ENCODE measurements at regions not wholly inside any gene's neighbourhood (a gene's known extent, or its start where the extent isn't known, plus 50 kb on each side); places are given as distances from the start of the nearest gene placed in this dataset.

DNA sequence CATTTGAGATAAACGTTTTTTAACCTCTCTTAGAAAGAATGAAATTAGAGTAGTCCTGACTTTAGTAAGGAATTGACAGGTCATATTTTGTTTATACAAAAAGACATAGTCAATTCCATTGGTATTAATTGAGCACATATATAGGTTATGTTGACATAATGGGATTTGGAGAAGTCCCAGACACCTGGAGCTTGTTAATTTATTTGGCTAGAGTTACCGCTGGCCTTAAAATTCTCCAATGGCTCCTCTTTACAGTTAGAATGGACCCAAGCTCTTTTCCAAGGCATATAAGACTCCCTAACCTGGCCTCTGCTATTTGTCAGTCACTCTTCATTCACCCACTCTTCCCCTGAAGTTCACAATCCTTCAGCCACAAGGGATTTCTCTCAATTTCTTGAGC lies 221.3 kb downstream of the CBLN4 start:
- no peak for DNase-seq (ENCODE audit: extremely low read depth, low read depth)

DNA sequence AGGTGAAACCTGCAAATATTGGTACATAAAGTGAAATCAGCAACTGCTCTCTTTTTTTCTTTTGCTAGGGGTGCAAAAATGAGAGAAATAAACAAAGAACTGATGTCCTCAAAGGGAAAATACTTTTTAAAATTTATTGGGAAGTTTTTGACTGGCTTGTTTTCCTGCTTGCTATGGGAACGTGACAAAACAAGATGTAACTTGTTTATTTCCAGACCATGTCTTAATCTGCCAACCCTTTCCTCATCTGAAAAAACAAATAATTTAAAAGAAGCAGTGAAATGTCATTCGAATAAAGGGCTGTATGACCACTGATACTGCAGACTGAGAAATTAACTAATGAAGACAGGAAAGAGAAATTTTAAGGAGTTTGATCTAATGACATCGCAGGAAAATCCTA lies 221.9 kb downstream of the CBLN4 start:
- DNase-seq (ENCODE audit: extremely low read depth, low read depth) = no peak

DNA sequence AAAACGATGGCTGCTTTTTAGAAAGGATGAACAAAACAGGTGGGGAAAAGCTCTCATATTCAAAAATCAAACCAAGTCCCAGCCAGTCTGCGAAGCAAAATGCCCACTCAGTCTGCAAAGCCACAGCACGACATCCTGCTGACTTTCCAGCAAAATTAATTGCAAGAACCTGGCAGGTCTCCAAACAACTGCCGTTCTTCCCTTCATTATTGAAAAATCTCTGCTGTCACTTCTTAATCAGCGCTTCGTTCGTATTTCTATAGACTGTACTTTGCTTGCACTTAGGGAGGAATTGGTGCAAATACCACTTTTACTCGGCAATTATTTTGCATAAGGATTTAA lies 222.4 kb downstream of the CBLN4 start:
- DNase-seq (ENCODE audit: extremely low read depth, low read depth) = no peak

DNA sequence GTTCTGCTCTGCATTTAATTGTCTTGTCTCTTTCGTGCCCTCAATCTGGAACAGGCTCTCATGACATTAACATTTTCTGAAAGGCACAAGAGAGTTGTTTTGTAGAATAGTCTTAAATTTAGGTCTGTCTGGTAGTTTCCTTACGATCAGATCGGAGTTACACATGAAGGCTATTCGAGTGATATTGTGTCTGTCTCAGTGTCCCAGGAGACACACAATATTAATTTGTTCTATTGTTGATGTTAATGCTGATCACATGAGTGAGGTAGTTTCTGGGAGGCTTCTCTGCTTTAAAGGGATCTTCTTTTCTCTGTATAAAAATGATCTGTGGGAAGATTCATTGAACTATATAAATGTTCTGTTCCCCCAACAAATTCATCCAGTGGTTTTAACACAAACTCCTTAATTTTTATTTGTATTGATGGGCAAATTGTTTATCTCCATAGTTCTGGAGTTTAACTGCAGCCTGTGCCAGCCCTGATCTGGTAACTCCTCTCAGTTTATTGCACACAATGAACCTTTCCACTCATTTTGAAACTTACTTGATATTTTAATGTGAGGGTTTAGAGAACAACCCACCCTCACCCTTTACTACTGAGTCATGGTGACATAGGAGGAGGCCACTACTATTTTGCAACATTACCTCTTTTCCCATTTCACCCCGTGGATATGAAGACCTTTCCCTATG lies 223.0 kb downstream of the CBLN4 start:
- no peak for DNase-seq (ENCODE audit: extremely low read depth, low read depth)

DNA sequence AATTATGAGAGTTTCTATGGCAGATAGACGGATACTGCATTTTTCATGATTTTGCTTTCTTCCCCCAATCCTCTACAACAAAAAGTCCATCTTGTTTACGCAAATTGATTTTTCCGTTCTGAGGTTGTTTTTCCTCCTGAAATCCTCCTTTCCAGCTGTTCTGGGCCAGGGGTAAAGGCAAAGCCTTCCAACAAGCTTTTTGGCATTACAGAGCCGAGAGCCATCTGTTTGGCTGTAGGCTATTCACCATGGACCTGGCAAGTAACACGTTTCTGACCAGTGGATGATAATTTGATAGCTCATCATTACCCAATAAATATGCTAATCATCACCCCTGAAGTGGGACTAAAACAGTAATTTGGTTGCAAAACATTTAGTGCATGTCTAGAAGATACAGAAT lies 226.5 kb downstream of the CBLN4 start:
- no peak for DNase-seq (ENCODE audit: extremely low read depth, low read depth)

DNA sequence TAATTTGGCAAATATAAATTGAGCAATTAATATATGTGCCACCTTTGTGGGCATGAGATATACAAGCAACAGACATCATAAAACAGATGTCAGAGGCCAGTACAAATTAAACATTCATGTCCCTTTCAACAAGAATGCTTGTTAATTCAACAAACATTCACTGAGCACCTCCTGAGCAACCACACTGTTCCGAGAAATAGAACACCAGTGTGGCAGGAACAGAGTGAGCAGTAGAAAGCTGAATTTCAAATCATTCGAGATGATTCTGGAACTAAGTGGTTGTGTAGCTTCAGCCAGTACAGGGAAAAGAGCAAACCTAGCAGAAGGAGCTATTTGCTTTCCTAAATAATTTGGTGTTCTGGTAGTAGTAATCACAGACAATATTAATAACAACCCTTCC lies 227.7 kb downstream of the CBLN4 start:
- DNase-seq (ENCODE audit: extremely low read depth, low read depth) = no peak

DNA sequence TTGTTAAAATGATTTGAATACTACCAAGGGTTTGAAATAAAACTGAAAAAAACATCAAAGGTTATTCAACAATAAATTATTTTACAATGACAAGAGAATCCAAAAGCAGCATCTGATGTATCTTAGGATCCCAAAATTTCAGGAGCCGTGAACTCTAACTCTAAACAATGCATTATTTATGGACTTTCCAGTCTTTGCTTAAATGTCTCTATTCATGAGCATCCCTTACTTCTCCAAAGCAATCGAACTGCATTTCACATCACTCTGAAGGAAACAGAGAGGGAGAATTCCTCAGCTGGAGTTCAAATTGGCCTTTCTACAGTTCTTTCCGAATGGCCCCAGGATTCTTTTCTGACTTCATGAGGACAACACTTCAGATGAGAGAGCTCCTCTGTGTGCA lies 229.1 kb downstream of the CBLN4 start:
- DNase-seq (ENCODE audit: extremely low read depth, low read depth) = no peak

DNA sequence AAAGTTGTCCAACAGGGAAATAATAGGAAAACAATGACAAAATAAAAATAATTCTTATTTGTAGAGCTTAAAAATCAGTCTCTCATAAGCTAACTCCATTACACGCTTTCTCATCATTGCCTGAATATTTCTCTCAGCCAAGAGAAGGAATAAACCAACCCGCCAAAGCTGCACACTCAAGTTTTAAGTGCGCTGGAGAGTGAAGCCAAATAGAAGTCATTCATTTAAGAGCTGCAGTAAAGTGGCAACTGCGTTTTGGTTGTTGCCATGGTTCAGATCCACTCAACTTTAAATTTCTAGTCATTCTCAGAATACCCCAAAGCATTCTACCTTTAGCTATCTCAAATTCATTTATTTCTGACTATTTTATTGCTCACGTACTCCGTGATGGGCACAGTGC lies 230.7 kb downstream of the CBLN4 start:
- DNase-seq (ENCODE audit: extremely low read depth, low read depth) = no peak

DNA sequence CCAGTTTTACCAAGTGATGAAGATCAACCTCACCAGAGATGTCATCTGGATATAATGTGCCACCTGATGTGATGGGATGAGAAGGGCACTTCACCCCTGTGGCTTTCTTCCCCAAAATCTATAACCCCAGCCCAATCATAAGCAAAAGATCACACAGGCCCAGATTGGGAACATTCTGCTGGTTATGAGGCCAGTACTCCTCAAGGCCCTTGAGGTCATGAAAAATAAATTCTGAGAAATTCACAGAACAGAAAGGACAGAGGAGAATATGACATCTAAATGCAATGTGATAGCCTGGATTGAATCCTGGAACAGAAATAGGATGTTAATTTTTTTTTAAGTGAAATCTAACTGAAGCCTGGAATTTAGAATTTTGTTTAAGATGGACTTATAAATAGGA lies 243.5 kb downstream of the CBLN4 start:
- no peak for DNase-seq (ENCODE audit: extremely low read depth, low read depth)

DNA sequence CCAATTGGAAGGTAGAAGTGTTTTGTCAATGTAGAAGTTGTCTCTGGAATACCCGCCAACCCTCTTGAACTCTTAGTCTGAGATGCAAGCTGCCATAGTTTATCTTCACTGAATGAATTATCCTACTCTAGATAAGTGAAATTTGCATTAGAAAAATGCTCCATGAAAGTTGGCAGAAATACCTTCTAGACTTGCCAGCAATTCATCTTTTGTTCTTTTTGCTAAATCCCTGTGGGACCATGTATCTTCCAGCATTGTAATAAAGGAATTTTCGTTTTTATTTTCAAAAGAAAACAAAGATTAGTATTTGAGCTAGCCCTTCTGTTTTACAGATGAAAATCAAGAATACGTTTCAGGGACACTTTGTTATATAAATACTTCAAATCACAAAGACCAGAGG lies 244.2 kb downstream of the CBLN4 start:
- DNase-seq (ENCODE audit: extremely low read depth, low read depth) = no peak

DNA sequence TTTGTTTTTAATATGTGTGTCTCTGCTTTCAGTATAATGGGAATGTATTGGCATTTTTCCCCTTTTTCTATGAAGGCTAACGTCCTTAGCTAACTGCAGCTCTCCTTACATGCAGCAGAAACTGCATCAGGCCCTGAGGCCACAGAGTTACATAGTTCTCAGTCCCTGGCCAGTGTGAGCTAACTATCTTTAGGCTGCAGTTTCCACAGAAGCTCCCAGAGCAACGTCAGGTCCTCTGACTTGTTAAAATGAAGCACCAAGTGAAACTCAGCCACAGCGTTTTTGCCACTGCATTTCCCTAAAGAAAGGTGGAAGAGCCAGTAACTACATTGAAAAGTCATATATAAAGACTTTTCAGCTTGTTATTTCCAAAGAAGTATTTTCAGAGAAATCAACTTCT lies 244.7 kb downstream of the CBLN4 start:
- no peak for DNase-seq (ENCODE audit: extremely low read depth, low read depth)

DNA sequence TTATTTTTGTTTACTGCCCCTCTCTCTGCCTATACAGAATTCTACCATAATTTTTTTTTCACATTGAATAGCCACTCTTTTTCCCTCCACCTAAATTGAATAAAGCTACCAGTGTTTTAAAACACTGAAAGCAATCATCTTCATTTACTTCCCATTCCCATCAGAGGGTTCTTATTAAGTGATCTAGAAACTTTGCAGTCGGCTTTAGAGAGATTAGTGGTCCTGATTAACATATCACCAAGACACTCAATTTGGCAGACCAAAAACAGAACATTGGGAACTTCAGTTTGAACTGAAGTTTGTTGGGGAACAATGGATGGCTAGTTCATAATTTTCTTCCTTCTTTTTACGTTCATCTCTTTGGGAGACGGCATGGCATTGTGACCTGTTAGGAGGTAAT lies 249.5 kb downstream of the CBLN4 start:
- DNase-seq (ENCODE audit: extremely low read depth, low read depth) = no peak

DNA sequence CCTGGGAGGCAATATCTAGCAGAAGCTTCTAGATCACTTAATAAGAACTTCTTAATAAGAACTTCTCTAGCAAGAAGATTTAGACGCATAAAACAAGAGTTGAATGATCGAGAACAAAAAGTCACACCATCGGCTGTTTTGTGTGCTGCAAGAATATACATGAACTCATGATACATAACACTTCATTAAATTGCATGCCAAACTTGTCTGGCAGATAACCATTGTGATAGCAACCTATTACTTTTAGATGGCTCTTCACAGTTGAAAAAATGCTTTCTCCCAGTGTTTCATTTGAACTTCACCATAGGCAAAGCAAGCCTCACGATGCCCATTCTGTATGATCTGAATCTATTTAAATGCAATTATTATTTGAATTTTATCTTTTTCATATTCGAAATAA lies 249.9 kb downstream of the CBLN4 start:
- no peak for DNase-seq (ENCODE audit: extremely low read depth, low read depth)

DNA sequence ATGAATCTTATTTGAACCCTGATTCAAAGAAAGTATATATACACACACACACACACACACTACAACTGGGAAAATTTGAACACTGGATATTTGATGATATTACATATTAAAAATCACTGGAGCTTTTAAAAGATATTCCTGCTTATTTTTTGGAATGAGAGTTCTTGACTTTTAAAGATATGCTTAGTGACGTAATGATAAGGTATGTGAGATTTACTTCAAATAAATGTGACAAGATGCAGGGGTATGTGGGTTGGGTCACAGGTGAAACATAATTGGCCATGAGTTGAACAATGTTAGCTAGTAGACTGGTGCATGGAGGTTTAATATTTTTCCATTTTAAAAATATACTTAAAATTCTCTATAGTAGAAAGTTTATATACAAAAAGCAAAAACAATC lies 258.6 kb downstream of the CBLN4 start:
- DNase-seq (ENCODE audit: extremely low read depth, low read depth) = no peak

DNA sequence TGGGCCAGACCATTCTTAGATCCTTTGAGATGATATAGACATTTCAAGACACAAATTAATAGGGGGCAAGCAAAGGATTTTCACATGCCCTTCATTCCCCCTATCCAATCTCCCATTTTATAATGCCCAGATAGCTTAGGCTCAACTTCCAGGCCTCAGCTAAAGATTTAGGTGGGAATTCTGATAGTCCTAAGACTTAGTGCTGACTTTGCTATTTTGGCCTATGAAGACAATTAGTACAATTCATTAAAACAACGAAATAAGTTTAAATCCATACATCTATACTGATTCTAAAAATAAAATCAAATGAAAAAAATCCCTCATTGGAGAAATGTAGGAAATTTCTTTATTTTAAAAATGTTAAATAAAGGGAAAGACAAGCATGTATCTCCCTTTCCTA lies 259.5 kb downstream of the CBLN4 start:
- DNase-seq (ENCODE audit: extremely low read depth, low read depth) = no peak

DNA sequence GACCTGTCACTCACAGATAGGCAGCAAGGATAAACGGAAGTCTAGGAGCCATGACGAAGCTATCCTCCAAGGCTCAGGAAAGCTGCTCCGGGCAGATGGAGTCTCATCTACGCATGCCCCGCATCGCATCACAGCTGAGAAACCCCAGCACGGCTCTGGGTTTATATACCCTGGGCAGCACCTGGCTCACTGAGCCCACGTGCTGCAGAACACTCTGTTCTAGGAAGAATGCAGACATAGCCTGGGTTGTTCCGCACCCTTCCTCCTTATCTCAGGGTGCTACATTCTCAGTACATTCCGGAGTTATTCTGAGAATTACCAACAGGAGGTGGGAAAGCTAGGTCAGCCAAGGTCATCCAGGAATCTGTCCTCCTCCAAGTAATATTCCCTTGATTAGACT lies 260.4 kb downstream of the CBLN4 start:
- no peak for DNase-seq (ENCODE audit: extremely low read depth, low read depth)

DNA sequence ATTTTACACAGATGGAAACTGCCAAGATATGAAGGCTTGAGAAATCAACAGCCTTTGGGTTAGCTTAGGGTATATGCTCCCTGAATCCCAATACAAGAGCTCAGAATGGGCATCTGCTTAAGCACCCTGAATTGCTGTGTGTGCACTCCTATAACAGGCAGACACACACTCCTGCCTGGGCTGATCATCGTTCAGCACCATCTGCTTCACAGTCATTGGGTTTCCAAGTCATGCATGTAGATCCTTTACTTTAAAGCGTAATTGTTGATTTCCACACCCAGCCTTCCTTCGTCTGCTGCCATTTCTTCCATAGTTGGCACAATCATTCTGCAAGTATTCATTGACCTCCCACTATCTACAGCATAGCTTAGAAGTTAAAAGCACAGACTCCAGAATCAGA lies 263.5 kb downstream of the CBLN4 start:
- no peak for DNase-seq (ENCODE audit: extremely low read depth, low read depth)

DNA sequence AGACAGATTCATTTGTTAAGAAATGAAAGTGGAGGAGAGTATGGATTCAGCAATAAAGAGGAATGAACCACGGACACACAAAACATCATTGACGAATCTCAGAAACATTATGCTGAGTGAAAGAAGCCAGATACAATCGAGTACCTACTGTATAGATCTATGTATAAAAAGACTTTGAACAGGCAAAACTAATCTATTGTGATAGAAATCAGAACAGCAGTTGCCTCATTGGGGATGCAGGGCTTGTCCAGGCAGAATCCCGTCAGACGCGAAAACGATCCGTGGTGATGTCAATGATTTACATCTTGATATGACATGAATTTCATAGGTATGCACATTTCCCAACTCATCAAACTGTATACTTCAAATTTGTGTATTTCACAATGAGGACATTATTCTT lies 265.2 kb downstream of the CBLN4 start:
- DNase-seq (ENCODE audit: extremely low read depth, low read depth) = no peak

DNA sequence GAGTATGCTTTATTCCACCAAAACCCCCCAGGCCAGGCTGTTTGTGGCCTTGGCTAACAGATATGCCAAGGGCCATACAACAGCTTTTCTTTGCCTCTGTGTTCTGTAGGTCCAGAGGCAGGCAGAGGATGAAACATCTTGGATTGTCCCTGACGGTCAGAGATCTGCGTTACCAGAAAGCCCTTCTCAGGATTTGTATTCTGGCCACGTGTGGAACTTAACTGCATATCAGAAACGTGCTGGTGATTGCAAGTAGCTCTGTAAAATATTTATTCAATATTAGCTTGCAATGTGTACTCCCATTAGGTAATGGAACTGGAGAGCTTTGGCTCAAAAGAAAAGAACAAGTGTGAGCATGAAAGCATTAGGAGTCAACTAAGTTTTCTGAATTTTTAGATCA lies 275.0 kb downstream of the CBLN4 start:
- no peak for DNase-seq (ENCODE audit: extremely low read depth, low read depth)

DNA sequence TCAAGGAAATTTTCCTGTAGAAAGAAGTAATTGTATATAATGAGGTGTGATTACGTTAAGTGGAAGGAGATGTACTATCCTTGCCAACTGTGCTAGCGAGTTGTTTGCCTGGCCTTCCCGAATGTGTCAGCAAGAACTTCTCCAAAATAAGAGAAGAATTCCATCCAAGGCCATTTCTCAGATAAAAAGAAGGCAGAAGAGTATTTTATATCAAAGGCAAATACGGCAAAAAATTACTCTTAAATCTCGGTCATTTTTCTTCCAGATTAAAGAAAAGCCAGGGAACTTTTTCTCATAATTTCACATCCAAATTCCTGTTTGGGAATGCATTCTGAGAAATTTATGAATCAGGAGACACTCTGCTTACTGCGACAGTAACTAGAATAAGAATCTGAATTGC lies 290.6 kb downstream of the CBLN4 start:
- no peak for DNase-seq (ENCODE audit: extremely low read depth, low read depth)

DNA sequence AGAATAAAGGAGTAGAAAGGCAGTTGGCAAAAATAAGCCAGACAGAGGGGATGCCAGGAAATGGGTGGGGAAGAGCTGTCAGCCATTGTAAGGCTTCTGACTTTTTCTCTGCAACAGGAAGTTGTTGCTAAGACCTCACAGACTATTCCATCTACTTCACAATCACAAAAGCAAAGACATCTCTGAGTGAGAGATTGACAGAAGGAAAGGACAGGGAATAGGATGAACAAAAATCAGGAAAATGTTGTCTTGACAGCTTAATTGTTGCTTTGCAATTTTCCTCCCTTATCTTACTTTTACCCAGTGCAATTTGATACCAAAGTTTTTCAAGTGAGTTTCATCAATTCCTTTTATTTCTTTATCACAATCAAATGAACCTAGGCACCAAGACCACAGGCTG lies 291.2 kb downstream of the CBLN4 start:
- no peak for DNase-seq (ENCODE audit: extremely low read depth, low read depth)

DNA sequence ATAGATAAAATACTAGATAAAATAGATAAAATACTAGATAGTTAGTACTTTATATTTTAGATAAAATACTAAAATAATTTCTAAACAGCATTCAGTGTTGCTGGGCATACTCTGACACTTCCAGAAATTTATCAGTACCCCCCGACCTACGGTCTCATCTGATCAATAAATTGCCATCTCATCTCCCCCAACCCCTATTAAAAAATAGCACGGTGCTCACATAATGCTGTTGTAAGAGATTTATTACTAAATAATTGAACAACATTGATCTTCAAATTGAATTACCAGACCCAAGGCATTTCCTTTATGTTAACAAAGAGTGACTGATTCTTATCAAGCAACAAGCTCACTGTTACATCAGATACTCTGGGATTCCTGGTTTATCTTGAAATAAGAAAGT lies 300.9 kb downstream of the CBLN4 start:
- no peak for DNase-seq (ENCODE audit: extremely low read depth, low read depth)

DNA sequence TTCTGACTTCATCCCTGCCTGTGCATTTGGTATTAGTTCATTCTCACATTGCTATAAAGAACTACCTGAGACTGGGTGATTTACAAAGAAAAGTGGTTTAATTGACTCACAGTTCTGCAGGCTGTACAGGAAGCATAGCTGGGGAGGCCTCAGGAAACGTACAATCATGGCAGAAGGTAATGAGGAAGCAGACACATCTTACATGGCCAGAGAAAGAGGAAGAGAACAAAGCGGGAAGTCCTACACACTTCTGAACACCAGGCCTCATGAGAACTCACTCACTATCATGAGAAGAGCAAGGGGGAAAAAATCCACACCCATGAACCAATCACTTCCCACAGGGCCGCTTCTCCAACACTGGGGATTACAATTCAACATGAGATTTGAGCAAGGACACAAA lies 303.9 kb downstream of the CBLN4 start:
- no peak for DNase-seq (ENCODE audit: extremely low read depth, low read depth)

DNA sequence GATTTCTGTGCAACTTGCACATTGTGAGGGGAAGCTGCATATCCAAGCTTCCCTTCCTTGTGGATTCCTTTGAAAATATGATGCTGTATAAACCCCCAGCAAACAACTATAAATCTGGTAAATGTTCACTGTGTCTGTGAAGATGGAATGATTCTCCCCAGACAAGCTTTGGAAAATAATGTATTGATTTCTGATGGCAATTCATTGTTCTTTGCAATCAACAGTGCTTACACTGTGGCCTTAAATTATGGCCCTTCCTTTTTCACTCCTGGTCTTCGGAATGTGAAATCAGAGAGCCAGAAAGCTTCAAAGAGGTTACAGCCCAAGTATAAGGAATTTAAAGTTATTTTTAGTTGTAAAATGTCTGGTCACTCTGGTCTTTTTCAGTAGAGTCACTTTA lies 308.8 kb downstream of the CBLN4 start:
- DNase-seq (ENCODE audit: extremely low read depth, low read depth) = no peak
